ENCODE measurements at regions not wholly inside any gene's neighbourhood (a gene's known extent, or its start where the extent isn't known, plus 50 kb on each side); places are given as distances from the start of the nearest gene placed in this dataset.
A peak's percentile ranks its signal among the peaks of the same experiment; 100 is the strongest.

DNA sequence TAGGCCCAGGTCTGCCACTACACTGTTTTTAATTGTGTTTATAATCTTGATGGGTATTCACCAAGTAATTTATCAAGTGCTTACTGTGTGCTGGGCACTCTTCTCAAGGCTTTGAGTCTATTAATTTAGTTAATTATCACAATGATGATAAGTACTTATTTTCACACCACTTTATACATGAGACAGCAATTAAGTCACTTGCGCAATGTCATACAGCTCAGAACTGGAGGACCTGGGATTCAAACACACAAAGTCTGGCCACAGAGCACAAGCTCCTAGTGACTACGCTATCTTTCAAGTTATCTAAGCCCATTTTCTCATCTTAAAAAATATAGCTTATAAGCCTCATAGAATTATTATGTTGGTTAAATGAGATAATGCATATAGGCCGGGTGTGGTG is 85.0 kb downstream of the LLPH start:
- DNase-seq (ENCODE audit: low read depth in 3 of 3, low spot score in 2 of 3), result no peak

DNA sequence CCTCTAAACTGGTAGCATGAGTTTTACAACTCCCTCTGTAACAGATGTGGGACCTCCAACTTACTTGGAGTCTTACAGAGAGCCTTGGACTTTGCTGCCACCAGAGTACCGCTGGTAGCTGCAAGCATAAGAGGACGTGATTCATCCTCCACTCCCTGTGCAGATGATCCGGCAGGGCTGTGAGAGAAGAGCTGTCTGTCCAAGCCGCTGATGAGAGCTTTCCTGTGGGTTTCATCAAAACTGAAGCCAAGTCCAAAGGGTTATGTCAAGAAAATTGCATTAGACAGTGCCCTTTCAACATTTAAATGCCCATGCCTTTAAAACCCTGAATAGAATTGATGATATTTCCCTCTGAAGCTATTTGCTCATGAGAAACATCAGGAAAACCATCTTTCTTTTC is 85.8 kb downstream of the LLPH start:
- DNase-seq (ENCODE audit: low read depth in 3 of 3, low spot score in 2 of 3), result no peak

DNA sequence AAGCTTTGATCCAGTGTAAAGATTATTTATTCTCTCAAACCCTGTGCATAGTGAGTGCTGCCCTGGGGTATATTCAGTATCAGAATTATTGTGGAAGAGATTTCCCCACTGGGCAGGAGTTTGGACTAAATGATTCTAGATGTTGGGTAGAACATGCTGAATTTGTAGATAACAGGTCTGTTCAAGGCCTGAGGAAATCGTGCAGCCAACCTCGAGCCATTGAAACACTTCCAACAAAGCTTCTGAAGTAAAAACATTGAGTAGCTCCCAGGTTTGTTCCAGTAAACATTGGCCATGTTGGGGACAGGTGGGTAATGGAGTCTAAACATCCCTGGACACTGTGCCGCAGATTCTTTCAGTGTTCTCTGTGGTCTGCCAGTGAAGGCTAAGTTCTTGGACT is 87.5 kb downstream of the LLPH start:
- no peak for DNase-seq (ENCODE audit: low read depth in 3 of 3, low spot score in 2 of 3)

DNA sequence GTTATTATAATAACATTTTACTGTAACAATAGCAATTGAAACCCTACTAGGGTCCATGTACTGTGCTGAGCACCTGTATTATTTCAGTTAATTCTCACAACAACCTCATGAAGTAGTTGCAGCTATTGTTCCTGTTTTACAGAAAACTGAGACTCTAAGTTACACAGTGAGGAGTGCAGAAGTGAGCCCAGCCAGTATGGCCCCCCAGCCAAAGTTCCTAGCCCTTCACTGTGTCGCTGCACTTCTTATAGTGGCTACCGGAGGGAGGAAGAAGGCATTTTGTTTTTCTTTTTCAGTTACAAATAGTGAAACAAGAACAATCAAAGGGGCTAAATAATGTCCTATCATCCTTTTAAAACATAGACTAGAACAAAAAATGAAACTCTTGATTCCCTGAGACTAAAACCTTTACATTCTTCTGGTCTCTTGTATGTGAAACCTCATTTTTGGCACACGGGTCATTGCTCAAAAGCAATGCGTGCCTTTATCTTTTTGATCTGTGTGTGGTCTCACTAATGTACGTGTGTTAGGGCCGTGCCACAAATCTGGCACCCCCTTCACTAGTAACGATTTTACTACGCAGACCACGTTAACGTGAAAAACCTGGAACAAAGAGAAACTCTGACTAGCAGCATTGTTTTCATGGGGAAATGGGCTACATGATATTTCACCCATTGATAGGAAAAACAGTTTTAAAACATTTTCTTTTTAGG is 88.7 kb downstream of the LLPH start:
- no peak for DNase-seq (ENCODE audit: low read depth in 3 of 3, low spot score in 2 of 3)

DNA sequence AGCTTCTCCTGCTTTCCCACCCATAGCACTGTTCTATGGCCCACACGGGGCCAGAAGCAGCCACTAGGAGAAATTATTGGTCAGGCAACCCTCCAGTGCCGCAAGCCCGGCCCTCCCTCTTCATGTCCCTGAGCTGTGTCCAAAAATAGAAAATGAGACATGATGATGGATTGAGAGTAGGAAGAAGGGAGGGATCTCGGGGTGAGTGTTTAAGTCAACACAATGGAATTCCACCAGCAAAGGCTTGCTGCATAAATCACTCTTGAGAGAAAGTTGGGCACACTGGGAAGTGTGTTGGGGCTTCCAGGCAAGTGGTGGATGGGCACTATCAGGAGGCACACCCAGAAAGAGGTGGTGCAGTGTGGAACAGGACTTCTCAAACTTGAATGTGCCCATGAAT is 94.2 kb downstream of the LLPH start:
- peak in 1 of 3 donors; percentile 17 for DNase-seq (ENCODE audit: low read depth in 3 of 3, low spot score in 2 of 3)

DNA sequence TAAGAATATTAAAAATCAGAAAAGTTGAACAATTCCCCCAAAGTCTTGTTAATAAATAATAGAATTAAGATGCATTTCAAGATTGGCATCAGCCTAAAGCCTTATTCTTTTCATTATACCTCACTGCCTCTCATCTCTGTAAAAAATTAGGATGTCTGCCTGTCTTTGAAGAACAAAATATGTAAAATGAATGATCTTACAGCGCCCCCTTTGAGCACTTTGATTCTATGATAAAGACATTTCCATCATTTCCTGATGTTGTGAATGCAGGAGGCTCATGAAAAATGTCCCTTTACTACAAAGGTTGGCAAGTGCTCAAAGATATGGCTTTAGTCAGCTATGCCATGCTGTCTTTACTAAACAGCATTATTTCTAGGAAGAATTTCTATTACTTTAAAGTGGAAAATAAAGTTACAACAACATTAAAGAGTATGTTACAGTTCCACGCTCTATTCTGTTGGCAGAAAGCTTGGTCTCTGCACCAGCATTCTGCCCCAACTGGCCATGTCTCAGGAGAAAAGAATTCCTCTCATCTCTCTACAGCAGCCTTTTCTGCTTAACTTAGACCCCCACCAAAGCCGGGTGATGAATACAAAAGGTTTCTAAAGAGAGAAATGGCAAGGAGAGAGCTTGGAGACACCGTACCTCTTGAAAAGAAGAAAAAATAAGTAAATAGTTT is 95.1 kb downstream of the LLPH start:
- no peak for DNase-seq (ENCODE audit: low read depth in 3 of 3, low spot score in 2 of 3)

DNA sequence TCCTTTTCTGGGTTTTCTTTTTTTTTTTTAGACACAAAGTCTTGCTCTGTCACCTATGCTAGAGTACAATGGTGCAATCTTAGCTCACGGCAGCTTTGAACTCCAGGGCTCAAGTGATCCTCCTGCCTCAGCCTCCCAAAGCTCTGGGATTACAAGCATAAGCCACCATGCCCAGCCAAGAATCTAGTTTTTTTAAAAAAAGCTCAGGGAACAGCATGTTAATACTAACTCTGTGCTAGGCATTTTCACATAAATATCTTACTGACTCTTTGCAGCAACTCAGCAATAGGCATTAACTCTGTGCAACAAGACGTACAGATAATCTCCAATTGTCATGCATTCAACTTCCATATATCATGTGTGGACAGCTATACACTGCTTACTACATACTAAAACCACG is 97.4 kb downstream of the LLPH start:
- no peak for DNase-seq (ENCODE audit: low read depth in 3 of 3, low spot score in 2 of 3)

DNA sequence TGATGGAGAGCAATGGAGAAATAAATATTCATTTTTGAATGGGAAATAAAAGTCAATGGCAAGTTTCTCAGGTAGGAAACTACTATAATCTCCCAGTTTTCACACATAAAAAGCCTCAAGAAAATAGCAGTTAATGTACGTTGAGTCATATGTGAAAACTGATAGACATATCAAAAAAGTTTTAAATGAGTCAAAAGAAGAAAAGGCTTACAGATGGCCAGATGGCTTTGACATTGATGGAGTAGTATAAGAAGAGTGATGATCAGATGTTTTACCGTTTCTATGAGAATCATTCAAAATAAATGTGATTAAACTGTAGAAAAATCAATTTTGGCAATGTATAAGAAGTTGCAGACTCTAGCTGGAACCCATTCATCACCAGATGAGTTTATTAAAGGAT is 97.8 kb downstream of the LLPH start:
- DNase-seq (ENCODE audit: low read depth in 3 of 3, low spot score in 2 of 3), result no peak

DNA sequence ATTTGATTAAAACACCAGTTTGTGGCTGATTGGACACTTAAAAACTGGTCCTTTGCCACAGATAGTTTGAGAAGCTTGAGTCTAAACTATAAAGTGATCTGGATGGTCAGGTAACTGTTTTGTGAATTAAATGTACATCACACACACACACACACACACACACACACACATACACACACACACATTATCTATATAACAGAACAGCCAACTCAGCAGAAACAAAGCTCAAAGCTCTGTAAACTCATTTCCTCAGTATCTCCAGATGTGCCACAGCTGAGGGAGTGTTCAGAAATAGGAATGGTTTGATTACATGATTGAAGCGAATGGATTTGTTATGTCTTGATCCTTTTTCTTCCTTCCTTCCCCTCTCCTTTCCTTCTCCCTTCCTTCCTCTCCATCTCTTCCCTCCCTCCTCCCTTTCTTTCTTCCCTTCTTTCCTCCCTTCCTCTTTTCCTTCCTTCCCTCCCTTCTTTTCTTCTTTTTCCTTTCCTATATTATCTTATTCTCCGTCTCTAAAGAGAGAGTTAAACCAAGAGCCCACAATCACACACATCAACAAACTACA is 100.3 kb downstream of the LLPH start:
- DNase-seq (ENCODE audit: low read depth in 3 of 3, low spot score in 2 of 3), result no peak

DNA sequence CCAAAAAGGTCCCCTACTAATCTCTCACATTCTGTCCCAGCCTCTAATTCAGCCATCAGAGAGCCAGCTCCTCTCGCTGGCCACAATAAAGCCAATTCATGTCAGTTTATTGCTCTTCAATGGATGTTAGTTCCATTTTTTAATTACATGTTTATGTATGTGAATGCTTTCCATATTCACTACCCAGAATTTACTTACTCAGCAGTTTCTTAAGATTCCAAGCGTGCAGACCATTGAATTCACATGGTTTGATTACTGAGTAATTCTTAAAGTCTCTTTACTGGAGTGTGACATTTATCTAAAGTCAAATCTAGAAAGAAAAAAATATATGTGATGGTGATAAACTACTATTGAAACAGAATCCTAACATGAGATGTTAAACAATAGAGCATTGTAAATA is 102.2 kb downstream of the LLPH start:
- no peak for DNase-seq (ENCODE audit: low read depth in 3 of 3, low spot score in 2 of 3)

DNA sequence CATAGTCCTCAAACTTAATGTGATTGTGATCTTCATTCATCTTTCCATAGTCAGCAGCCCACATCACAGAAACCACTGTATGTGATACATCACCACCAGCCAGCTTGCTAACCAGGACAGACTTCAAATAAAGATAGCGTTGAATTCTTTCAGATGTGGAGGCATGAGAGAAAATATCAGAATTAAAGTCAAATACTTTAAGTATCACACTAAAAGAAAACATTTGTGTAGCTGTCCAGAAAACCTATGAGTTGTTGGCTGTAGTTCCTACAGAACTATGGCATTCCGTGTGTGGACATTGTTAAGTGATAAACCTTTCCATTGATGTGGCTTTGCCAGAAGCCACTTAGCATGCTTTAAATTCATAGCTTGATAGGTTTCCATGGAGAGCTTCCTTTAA is 105.1 kb downstream of the LLPH start:
- no peak for DNase-seq (ENCODE audit: low read depth in 3 of 3, low spot score in 2 of 3)

DNA sequence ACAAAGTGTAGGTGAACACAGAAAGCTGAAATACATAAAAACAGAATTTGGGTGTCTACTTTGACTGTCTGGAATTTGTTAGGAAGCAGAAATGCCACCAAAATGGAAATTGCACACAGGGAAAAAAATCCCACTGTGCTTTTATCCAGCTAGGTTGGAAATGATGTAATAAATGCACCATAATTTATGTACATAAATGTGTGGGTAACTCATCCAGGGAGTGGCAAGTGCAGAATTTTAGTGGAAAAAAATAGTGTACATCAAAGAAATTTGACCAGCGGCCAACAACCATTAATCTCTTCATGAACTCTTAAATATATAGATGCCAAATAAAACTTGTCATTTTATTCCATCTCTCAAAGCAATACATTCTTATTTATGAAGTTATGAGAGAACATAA is 105.6 kb downstream of the LLPH start:
- DNase-seq (ENCODE audit: low read depth in 3 of 3, low spot score in 2 of 3), result no peak

DNA sequence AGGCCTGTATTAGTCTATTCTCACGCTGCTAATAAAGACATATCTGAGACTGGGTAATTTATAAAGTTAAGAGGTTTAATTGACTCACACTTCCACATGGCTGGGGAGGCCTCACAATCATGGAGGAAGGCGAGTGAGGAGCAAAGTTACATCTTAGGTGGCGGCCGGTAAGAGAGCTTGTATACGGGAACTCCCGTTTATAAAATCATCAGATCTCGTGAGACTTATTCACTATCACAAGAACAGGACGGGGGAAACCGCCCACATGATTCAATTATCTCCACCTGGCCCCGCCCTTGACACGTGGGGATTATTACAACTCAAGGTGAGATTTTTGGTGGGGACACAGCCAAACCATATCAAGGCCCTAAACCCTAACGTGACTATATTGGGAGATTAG is 110.1 kb downstream of the LLPH start:
- no peak for DNase-seq (ENCODE audit: low read depth in 3 of 3, low spot score in 2 of 3)

DNA sequence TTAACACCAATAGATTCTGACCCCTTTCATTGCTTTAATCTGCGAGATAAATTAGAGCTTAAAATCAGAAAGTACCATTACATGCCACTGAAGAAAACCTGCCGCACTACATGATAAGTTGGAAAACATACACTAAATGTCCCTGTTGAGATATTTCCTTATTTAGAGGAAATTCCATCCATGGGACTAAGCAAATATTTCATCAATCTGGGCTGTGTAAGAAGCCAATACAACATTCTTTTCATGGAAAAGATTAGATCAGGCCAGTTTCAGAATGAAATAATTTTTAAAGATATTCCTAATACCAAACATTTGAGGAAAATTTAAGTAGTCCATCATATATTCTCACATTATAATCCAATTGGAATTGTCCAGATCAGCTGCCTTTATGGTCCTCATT is 112.8 kb downstream of the LLPH start:
- no peak for DNase-seq (ENCODE audit: low read depth in 3 of 3, low spot score in 2 of 3)
